Activated CD4-positive, alpha-beta memory T cell treated with anti-CD3 and anti-CD28 coated beads for 36 hours (primary cell): ENCODE measurements at regions not wholly inside any gene's neighbourhood (a gene's known extent, or its start where the extent isn't known, plus 50 kb on each side); places are given as distances from the start of the nearest gene placed in this dataset.
"Not testable (repeated sequence)": the region's sequence is repeated elsewhere in the genome, so short reads cannot be mapped to it uniquely, and the experiment has no call there.

ENCODE experiments used
- CTCF ChIA-PET: fragments of 350-600 bp; sonication (Branson Sonifier 250); formaldehyde crosslinking; loops from one replicate; lab custom pipeline; 2021; ENCODE audit warnings: antibody characterized with exemption, inconsistent platforms; lab: Charles Lee
- POLR2A ChIA-PET: fragments of 350-600 bp; sonication (Branson Sonifier 250); formaldehyde crosslinking; loops from one replicate; lab custom pipeline; 2021; ENCODE audit warnings: antibody characterized with exemption; lab: Charles Lee
- DNase-seq: peaks from one replicate; pipeline ENCODE4 v3.0.0-alpha.2; 2020
- H3K27ac Mint-ChIP-seq: one replicate; pipeline ENCODE4 v1.8.0; 2021; ENCODE audit warnings: mixed read lengths
- H3K27me3 Mint-ChIP-seq: one replicate; pipeline ENCODE4 v1.8.0; 2021; ENCODE audit warnings: mixed read lengths
- H3K36me3 Mint-ChIP-seq: one replicate; pipeline ENCODE4 v1.8.0; 2021; ENCODE audit warnings: mixed read lengths
- H3K4me1 Mint-ChIP-seq: one replicate; pipeline ENCODE4 v1.8.0; 2021; ENCODE audit warnings: low read depth, mixed read lengths
- H3K4me3 Mint-ChIP-seq: one replicate; pipeline ENCODE4 v1.8.0; 2021; ENCODE audit warnings: mild to moderate bottlenecking, mixed read lengths
- H3K9me3 Mint-ChIP-seq: one replicate; pipeline ENCODE4 v1.8.0; 2021; ENCODE audit warnings: mixed read lengths
- intact Hi-C: fragments of 100-400 bp; cut with micrococcal nuclease; formaldehyde crosslinking; loops from one replicate; pipeline ENCODE4 v1.15.1; 2023

GRCh38 chr3:194908972-194909371, 223.3 kb downstream of the FAM43A start:
- ChIA-PET POLR2A (no interaction called here), CTCF (interaction anchor here (1.5 kb wide), 1 partner anchor 226 kb away, joined by 5 read pairs; no protein-coding TSS in a partner anchor)
- DNase-seq = no peak
- H3K27ac Mint-ChIP-seq = no peak overlapping the region
- peaks cover 13% of the 10 kb centered on the region for H3K27me3 Mint-ChIP-seq
- H3K9me3 Mint-ChIP-seq = peaks cover 5% of the 10 kb centered on the region
- peaks cover 6% of the 10 kb centered on the region for H3K4me1 Mint-ChIP-seq
- intact Hi-C loops = no loop called here
- no peak overlapping the region for H3K4me3 Mint-ChIP-seq
- H3K36me3 Mint-ChIP-seq = peaks cover 3% of the 10 kb centered on the region

DNA sequence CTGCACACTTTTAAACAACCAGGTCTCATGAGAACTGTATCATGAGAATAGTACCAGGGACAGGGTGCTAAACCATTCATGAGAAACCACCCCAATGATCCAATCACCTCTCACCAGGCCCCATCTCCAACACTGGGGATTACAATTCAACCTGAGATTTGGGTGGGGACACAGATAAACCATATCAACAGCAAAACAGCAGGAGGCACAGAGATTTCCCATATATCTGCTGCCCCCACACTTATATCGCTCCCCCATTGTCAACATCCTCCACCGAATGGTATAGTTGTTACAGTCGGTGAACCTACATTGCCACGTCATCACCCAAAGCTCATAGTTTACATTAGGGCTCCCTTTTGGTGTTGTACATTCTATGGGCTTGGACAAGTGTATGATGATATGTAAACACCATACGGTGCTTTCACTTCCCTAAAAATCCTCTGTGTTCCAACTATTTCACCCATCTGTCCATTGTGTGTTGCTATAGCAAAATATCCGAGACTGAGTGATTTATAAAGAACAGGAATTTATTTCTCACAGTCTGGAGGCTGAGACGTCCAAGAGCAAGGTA, 224.8 kb downstream of the FAM43A start:
- H3K27ac Mint-ChIP-seq = no peak overlapping the region
- POLR2A ChIA-PET = no interaction called here
- CTCF ChIA-PET = no interaction called here
- no peaks in the 10 kb centered on the region for H3K9me3 Mint-ChIP-seq
- no peaks in the 10 kb centered on the region for H3K36me3 Mint-ChIP-seq
- intact Hi-C loops = no loop called here
- H3K27me3 Mint-ChIP-seq = peaks cover 15% of the 10 kb centered on the region
- H3K4me3 Mint-ChIP-seq = no peak overlapping the region
- no peak for DNase-seq
- H3K4me1 Mint-ChIP-seq = peaks cover 6% of the 10 kb centered on the region

GRCh38 chr3:194913316-194913715, 227.6 kb downstream of the FAM43A start:
- ChIA-PET CTCF (no interaction called here), POLR2A (no interaction called here)
- no peak for DNase-seq
- Mint-ChIP-seq H3K4me1 (no peaks in the 10 kb centered on the region), H3K27me3 (peaks cover 12% of the 10 kb centered on the region), H3K36me3 (no peaks in the 10 kb centered on the region), H3K9me3 (peaks cover under 1% of the 10 kb centered on the region), H3K4me3 (no peak overlapping the region), H3K27ac (no peak overlapping the region)
- intact Hi-C loops = no loop called here

DNA sequence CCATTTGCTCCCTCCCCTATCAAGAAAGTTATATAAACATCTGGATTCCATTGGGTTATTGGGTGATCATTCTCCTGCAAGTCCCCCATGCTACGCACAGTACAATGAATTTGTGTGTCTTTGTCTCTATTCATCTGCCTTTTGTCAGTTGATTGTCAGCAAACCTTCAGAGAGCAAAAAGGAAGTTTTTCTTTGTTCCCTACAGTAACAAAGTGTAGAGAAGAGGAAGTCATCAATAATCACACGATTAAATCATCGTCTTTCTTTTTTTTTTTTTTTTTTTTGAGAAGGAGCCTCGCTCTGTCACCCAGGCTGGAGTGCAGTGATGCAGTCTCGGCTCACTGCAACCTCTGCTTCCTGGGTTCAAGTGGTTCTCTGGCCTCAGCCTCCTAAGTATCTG, 239.2 kb downstream of the FAM43A start:
- H3K4me3 Mint-ChIP-seq, CTCF ChIA-PET, POLR2A ChIA-PET, H3K9me3 Mint-ChIP-seq, H3K4me1 Mint-ChIP-seq, H3K27ac Mint-ChIP-seq, H3K36me3 Mint-ChIP-seq, DNase-seq, intact Hi-C loops: not testable (repeated sequence)
- peaks cover 21% of the 10 kb centered on the region for H3K27me3 Mint-ChIP-seq

DNA sequence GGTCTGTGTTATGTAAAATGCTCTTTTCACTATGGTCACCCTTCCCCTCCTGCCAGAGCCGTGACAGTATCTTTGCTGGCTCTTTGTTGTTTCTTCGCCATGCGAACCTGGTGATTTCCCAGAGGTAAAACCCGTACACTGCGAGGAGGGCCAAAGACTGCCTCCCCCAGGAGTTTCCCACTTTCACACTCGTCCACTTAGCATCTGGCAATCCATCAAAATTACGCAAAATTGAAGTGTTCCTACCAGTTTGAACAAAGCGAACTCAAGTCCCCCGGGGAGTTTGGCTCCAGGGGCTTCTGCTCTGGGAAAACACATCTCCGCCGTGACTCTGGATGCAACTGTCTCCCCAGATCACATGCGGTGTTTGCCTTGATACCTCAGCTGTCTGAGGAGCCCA, 239.9 kb downstream of the FAM43A start:
- Mint-ChIP-seq H3K36me3 (no peaks in the 10 kb centered on the region), H3K4me1 (no peaks in the 10 kb centered on the region), H3K27me3 (peaks cover 21% of the 10 kb centered on the region), H3K4me3 (no peak overlapping the region), H3K9me3 (no peaks in the 10 kb centered on the region), H3K27ac (no peak overlapping the region)
- ChIA-PET CTCF (no interaction called here), POLR2A (no interaction called here)
- no peak for DNase-seq
- intact Hi-C loops = no loop called here

DNA sequence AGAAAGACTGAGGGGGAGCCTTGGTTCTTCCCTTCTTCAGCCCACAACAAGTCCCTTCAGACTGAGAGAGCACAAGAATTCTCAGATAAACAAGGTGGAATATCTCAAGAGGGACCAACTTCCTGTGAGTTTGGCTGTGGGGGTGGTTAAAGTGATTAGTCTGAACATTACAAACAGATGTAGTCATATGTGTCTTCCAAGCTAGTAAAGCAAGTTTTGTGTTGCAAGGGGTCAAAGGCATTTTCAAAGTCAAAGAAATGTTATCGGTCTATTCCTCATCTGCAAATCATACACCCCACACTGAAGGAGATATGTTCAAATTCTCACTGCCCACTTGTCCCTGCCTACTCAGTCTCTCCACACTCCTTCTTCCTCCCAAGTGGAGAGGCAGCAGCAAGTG, 242.5 kb downstream of the FAM43A start:
- CTCF ChIA-PET = no interaction called here
- POLR2A ChIA-PET = no interaction called here
- H3K4me1 Mint-ChIP-seq = no peaks in the 10 kb centered on the region
- no peak for DNase-seq
- peaks cover 28% of the 10 kb centered on the region for H3K27me3 Mint-ChIP-seq
- intact Hi-C loops = no loop called here
- no peaks in the 10 kb centered on the region for H3K36me3 Mint-ChIP-seq
- H3K4me3 Mint-ChIP-seq = no peak overlapping the region
- H3K27ac Mint-ChIP-seq = no peak overlapping the region
- no peaks in the 10 kb centered on the region for H3K9me3 Mint-ChIP-seq

GRCh38 chr3:194928831-194929577, 243.3 kb downstream of the FAM43A start:
- DNase-seq = peak; percentile 27
- ChIA-PET POLR2A (no interaction called here), CTCF (interaction anchor here (1.1 kb wide), 1 partner anchor 246 kb away, joined by 5 read pairs; no protein-coding TSS in a partner anchor)
- peaks cover 23% of the 10 kb centered on the region for H3K27me3 Mint-ChIP-seq
- no peaks in the 10 kb centered on the region for H3K36me3 Mint-ChIP-seq
- no peaks in the 10 kb centered on the region for H3K9me3 Mint-ChIP-seq
- no peak overlapping the region for H3K27ac Mint-ChIP-seq
- intact Hi-C loops = no loop called here
- H3K4me1 Mint-ChIP-seq = no peaks in the 10 kb centered on the region
- no peak overlapping the region for H3K4me3 Mint-ChIP-seq

GRCh38 chr3:194929578-194929960, 243.9 kb downstream of the FAM43A start:
- CTCF ChIA-PET = interaction anchor here (1.1 kb wide), 1 partner anchor 247 kb away, joined by 5 read pairs; no protein-coding TSS in a partner anchor
- Mint-ChIP-seq H3K27me3 (peaks cover 20% of the 10 kb centered on the region), H3K9me3 (no peaks in the 10 kb centered on the region), H3K4me1 (no peaks in the 10 kb centered on the region), H3K36me3 (no peaks in the 10 kb centered on the region), H3K4me3 (no peak overlapping the region), H3K27ac (no peak overlapping the region)
- DNase-seq = no peak
- POLR2A ChIA-PET = no interaction called here
- intact Hi-C loops = no loop called here

- Mint-ChIP-seq H3K36me3 (no peaks in the 10 kb centered on the region), H3K27me3 (peaks cover 16% of the 10 kb centered on the region)
- CTCF ChIA-PET = interaction anchor here (1.1 kb wide), 1 partner anchor 248 kb away, joined by 5 read pairs; no protein-coding TSS in a partner anchor
Observed at GRCh38 chr3:194930377-194931204, 244.9 kb downstream of the FAM43A start.

GRCh38 chr3:194931347-194931746, 245.7 kb downstream of the FAM43A start:
- no peaks in the 10 kb centered on the region for H3K4me1 Mint-ChIP-seq
- POLR2A ChIA-PET = no interaction called here
- H3K27ac Mint-ChIP-seq = no peak overlapping the region
- no peak for DNase-seq
- H3K36me3 Mint-ChIP-seq = no peaks in the 10 kb centered on the region
- H3K9me3 Mint-ChIP-seq = no peaks in the 10 kb centered on the region
- intact Hi-C loops = no loop called here
- CTCF ChIA-PET = no interaction called here
- no peak overlapping the region for H3K4me3 Mint-ChIP-seq
- peaks cover 12% of the 10 kb centered on the region for H3K27me3 Mint-ChIP-seq

More at GRCh38 chr3:194930377-194931204, 244.9 kb downstream of the FAM43A start:
- H3K4me3 Mint-ChIP-seq = no peak overlapping the region
- H3K4me1 Mint-ChIP-seq = no peaks in the 10 kb centered on the region
- H3K27ac Mint-ChIP-seq = no peak overlapping the region
- no peak for DNase-seq
- intact Hi-C loops = no loop called here
- POLR2A ChIA-PET = no interaction called here
- H3K9me3 Mint-ChIP-seq = no peaks in the 10 kb centered on the region

DNA sequence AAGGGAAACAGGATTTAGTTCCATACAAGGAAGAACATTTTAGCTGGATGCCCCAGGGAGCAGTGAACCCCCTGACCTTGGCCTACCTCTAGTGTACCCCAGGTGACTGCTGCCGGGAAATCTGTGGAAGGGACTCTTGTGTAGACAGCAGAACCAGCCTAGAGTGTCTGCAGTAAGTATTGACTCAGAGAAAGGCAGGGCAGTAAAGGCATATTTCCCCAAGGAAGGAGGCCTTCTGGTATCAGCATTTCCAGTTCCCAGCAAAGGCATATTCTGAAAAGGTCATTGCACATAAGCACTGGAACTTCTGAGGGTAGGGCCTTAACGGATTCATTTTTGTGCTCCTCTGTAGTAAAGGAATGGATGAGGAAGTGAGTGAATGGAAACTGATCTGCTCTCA, 246.2 kb downstream of the FAM43A start:
- Mint-ChIP-seq H3K4me3 (no peak overlapping the region), H3K36me3 (no peaks in the 10 kb centered on the region), H3K9me3 (no peaks in the 10 kb centered on the region), H3K27ac (no peak overlapping the region), H3K27me3 (peaks cover 7% of the 10 kb centered on the region), H3K4me1 (no peaks in the 10 kb centered on the region)
- intact Hi-C loops = no loop called here
- CTCF ChIA-PET = no interaction called here
- POLR2A ChIA-PET = no interaction called here
- DNase-seq = no peak

DNA sequence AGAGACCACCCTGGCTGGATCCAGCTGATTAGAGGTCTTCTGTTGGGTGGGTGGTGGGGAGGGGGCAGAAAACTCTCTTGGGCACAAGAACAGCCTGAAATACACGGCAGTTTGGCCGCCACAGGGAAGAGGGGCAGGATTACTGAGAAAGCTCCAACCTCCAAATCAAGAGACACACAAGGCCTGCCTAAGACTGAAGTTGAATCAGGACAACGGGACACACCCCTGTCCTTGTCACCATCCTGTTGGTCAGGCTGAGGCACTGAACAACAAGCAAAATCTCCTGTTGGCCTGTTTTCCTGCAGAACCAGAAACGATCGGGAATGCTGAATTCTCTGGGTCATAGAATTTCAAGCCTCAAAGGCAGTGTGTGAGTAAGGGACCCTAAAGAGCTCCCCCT, 247.8 kb downstream of the FAM43A start:
- Mint-ChIP-seq H3K27me3 (peaks cover 9% of the 10 kb centered on the region), H3K36me3 (no peaks in the 10 kb centered on the region), H3K27ac (no peak overlapping the region), H3K4me3 (no peak overlapping the region), H3K4me1 (no peaks in the 10 kb centered on the region), H3K9me3 (no peaks in the 10 kb centered on the region)
- ChIA-PET CTCF (no interaction called here), POLR2A (no interaction called here)
- intact Hi-C loops = no loop called here
- DNase-seq = no peak
